ENCODE measurements at regions not wholly inside any gene's neighbourhood (a gene's known extent, or its start where the extent isn't known, plus 50 kb on each side); places are given as distances from the start of the nearest gene placed in this dataset.

DNA sequence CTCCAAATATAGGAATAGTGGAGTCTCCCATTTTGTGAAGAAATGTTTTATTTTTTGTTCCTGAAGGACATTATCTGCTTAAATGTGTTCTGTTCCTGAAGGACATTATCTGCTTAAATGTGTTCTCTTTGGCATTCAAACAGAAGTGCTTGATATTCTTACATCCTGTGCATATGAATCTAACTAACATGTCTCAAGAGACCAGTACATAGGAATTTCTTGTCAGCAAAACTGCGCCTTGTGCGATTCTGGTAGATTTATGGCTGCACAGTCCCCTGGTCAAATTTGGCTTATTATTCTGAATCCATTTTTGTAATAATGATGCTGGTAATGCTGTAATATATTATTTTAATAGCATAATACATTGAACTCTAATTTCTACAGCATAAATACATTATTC is 722.4 kb downstream of the NOVA1 start:
- BruUV-seq (replicated peaks): no TSS peak
- Histone ChIP-seq H3K4me1 (ENCODE audit: insufficient read depth, low read length, poor library complexity, severe bottlenecking) (no peaks in the 10 kb centered on the region), H3K27ac (ENCODE audit: low read depth, low read length, poor library complexity, severe bottlenecking) (no peak overlapping the region), H3K4me3 (ENCODE audit: low read depth, low read length, poor library complexity, severe bottlenecking) (no peak overlapping the region), H3K36me3 (ENCODE audit: insufficient read depth, low read length, poor library complexity, severe bottlenecking) (no peaks in the 10 kb centered on the region), H3K9me3 (ENCODE audit: low read depth, low read length, poor library complexity, severe bottlenecking) (no peaks in the 10 kb centered on the region), H3K27me3 (replicated peaks; ENCODE audit: insufficient read depth, low read depth, low read length, poor library complexity) (no peaks in the 10 kb centered on the region)
- intact Hi-C loops (cut with micrococcal nuclease; ENCODE audit: unreplicated experiment): no loop called here
- CTCF ChIA-PET: no interaction called here
- DNase-seq (ENCODE audit: low spot score): no peak
- no peak for TF ChIP-seq EZH2 (IDR thresholded peaks at IDR 0.05; ENCODE audit: borderline replicate concordance, low read depth, low read length, poor library complexity, severe bottlenecking)
- no peak for TF ChIP-seq CTCF (conservative IDR thresholded peaks at IDR 0.05; ENCODE audit: low read depth, low read length)
- POLR2A ChIA-PET (ENCODE audit: low non-redundant PET): no interaction called here

- DNase-seq (ENCODE audit: low spot score): no peak
- intact Hi-C loops (cut with micrococcal nuclease; ENCODE audit: unreplicated experiment): no loop called here
- no peak overlapping the region for H3K27ac ChIP-seq (ENCODE audit: low read depth, low read length, poor library complexity, severe bottlenecking)
- H3K27me3 ChIP-seq (replicated peaks; ENCODE audit: insufficient read depth, low read depth, low read length, poor library complexity): no peaks in the 10 kb centered on the region
- no peak overlapping the region for H3K4me3 ChIP-seq (ENCODE audit: low read depth, low read length, poor library complexity, severe bottlenecking)
- H3K36me3 ChIP-seq (ENCODE audit: insufficient read depth, low read length, poor library complexity, severe bottlenecking): no peaks in the 10 kb centered on the region
- ChIA-PET POLR2A (ENCODE audit: low non-redundant PET) (no interaction called here), CTCF (no interaction called here)
- H3K4me1 ChIP-seq (ENCODE audit: insufficient read depth, low read length, poor library complexity, severe bottlenecking): no peaks in the 10 kb centered on the region
- no TSS peak for BruUV-seq (replicated peaks)
- no peak for TF ChIP-seq EZH2 (IDR thresholded peaks at IDR 0.05; ENCODE audit: borderline replicate concordance, low read depth, low read length, poor library complexity, severe bottlenecking)
- TF ChIP-seq CTCF (conservative IDR thresholded peaks at IDR 0.05; ENCODE audit: low read depth, low read length): no peak
- H3K9me3 ChIP-seq (ENCODE audit: low read depth, low read length, poor library complexity, severe bottlenecking): no peaks in the 10 kb centered on the region
Observed at GRCh38 chr14:25869854-25870253, 728.0 kb downstream of the NOVA1 start.

DNA sequence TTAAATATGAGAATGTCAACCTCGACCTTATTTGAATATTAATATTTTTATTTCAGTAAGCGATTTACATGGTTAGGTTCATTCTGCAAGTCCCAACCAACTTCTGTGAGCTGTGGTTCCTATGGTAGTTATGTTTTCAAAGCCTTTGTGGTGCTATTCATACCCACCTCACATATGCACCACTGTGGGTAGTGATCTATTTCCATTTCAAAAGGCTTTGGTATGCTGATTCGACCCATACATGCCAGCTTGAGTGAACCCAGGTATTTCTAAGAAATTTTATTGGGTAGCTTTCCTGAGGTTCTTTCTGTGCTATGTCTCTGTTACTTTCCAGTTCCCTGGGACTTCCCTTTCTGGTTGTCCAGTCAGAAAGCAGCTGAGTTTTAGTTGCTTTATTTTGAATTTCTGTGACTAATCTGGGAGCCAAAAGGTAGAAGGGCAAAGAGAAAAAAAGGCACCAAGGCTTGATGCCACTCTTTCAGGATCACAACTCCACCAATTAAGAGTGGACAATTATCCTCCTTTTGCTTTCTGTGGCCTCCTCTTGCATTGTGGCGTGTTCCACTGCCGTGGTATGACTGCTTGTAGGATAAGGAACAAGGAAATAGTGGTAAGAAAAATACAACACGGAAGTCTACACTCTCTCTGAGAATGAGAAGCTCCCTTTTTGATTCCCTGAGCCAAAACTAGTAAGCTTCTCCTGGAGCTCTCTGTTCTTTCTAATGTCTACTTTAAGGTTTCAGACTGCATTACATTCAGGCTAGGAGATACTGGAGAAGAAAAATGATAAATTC is 729.1 kb downstream of the NOVA1 start:
- no peak for TF ChIP-seq EZH2 (IDR thresholded peaks at IDR 0.05; ENCODE audit: borderline replicate concordance, low read depth, low read length, poor library complexity, severe bottlenecking)
- no peak for TF ChIP-seq CTCF (conservative IDR thresholded peaks at IDR 0.05; ENCODE audit: low read depth, low read length)
- H3K27me3 ChIP-seq (replicated peaks; ENCODE audit: insufficient read depth, low read depth, low read length, poor library complexity): no peaks in the 10 kb centered on the region
- DNase-seq (ENCODE audit: low spot score): no peak
- no peak overlapping the region for H3K4me3 ChIP-seq (ENCODE audit: low read depth, low read length, poor library complexity, severe bottlenecking)
- H3K36me3 ChIP-seq (ENCODE audit: insufficient read depth, low read length, poor library complexity, severe bottlenecking): no peaks in the 10 kb centered on the region
- BruUV-seq (replicated peaks): no TSS peak
- CTCF ChIA-PET: no interaction called here
- intact Hi-C loops (cut with micrococcal nuclease; ENCODE audit: unreplicated experiment): no loop called here
- H3K9me3 ChIP-seq (ENCODE audit: low read depth, low read length, poor library complexity, severe bottlenecking): no peaks in the 10 kb centered on the region
- no peaks in the 10 kb centered on the region for H3K4me1 ChIP-seq (ENCODE audit: insufficient read depth, low read length, poor library complexity, severe bottlenecking)
- POLR2A ChIA-PET (ENCODE audit: low non-redundant PET): no interaction called here
- no peak overlapping the region for H3K27ac ChIP-seq (ENCODE audit: low read depth, low read length, poor library complexity, severe bottlenecking)

Measured in A673 (cell line).